HG02759 (cell line): ENCODE measurements at regions not wholly inside any gene's neighbourhood (a gene's known extent, or its start where the extent isn't known, plus 50 kb on each side); places are given as distances from the start of the nearest gene placed in this dataset.

Experiments used
- ATAC-seq: cut with Tn5 transposase; IDR thresholded peaks from one replicate; pipeline ENCODE4 v1.9.1; 2021; ENCODE audit warnings: mild to moderate bottlenecking, moderate library complexity; ENCODE audit not compliant: unreplicated experiment

- ATAC-seq = no peak
These were observed 66.8 kb upstream of the E2F8 start for GRCh38 chr11:19307498-19307897.

- no peak for ATAC-seq
These were observed 65.6 kb upstream of the E2F8 start for GRCh38 chr11:19306179-19306944.

GRCh38 chr11:19301361-19301760 lies 60.6 kb upstream of the E2F8 start:
- ATAC-seq = no peak

GRCh38 chr11:19294444-19294843 lies 53.7 kb upstream of the E2F8 start:
- ATAC-seq = no peak

- ATAC-seq = no peak
These were observed 50.3 kb upstream of the E2F8 start for GRCh38 chr11:19291064-19291463.
